Stimulated activated CD4-positive, alpha-beta T cell treated with anti-CD3 and anti-CD28 coated beads, Interleukin-4, amount 100 ng/mL, for 1 hour (primary cell): ENCODE measurements at regions not wholly inside any gene's neighbourhood (a gene's known extent, or its start where the extent isn't known, plus 50 kb on each side); places are given as distances from the start of the nearest gene placed in this dataset.
"Not testable (repeated sequence)": the region's sequence is repeated elsewhere in the genome, so short reads cannot be mapped to it uniquely, and the experiment has no call there.

Experiments
- DNase-seq: peaks from one replicate; pipeline ENCODE4 v3.0.0-alpha.2; 2020

- DNase-seq = no peak
Measured at GRCh38 chr10:81498011-81498551, 376.9 kb upstream of the NRG3 start.

GRCh38 chr10:81502677-81503359, 372.2 kb upstream of the NRG3 start:
- no peak for DNase-seq

DNA sequence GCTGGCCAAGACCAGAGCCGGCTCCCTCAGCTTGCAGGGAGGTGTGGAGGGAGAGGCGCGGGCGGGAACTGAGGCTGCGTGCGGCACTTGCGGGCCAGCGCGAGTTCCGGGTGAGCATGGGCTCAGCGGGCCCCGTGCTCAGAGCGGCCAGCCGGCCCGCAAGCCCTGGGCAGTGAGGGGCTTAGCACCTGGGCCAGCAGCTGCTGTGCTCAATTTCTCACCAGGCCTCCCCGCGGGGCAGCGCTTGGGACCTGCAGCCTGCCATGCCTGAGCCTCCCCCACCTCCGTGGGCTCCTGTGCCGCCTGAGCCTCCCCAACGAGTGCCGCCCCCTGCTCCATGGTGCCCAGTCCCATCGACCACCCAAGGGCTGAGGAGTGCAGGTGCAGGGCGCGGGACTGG, 369.2 kb upstream of the NRG3 start:
- DNase-seq = not testable (repeated sequence)

GRCh38 chr10:81514811-81515210, 360.2 kb upstream of the NRG3 start:
- DNase-seq = no peak

DNA sequence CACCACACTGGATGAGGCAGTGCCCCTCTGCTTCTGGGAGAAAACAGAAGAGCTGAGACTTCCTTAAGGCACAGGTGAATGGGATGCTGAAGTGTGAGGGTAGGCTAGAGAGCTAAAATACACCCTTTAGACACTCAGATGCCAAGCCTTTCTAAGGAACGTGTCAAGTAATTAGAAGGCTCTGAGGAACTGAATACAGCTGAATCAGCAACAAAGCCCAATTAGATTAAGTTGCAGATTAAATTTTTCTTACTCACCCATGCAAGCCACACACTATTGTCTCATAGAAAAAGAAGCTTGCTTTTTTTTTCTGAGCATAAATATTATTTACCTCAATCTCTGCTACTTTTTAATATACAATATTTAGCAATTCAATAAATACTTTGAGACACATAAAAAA, 354.3 kb upstream of the NRG3 start:
- no peak for DNase-seq

DNA sequence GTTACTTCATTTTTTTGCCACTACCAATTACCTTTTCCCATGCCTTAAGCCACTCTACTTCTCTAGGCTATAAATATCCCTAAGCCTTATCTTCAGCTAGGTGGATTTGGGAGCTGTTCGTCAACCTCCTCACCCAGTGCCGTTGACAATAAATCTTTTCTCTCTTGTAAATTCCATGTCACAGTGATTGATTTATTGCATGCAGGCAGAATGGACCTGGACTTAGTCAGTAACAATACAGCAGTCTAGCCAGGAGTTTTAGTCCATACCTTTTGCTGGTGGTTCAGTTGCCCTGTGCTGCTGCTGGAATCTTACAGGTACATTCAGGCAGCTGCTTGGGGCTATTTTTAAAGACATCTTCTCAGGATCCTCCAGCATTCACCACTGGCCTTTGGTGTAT, 350.5 kb upstream of the NRG3 start:
- no peak for DNase-seq

DNA sequence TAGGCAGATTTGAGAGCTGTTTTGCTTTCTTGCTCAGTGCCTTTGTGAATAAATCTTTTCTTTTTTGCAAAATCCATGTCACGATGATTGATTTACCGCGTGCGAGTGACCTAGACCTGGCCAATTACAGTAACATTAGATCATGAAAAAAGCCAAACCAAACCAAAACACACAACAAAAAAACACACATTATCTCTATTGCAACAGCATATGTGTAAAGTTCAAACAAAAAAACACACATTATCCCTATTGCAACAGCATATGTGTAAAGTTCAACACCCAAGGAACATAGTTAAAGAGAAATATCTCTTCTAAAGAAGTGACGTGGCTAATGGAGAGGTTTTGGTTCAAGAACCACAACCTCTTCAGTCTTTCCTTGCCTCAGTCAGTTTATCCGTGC, 342.6 kb upstream of the NRG3 start:
- DNase-seq = no peak

- no peak for DNase-seq
Measured at GRCh38 chr10:81534991-81535390, 340.0 kb upstream of the NRG3 start.

DNA sequence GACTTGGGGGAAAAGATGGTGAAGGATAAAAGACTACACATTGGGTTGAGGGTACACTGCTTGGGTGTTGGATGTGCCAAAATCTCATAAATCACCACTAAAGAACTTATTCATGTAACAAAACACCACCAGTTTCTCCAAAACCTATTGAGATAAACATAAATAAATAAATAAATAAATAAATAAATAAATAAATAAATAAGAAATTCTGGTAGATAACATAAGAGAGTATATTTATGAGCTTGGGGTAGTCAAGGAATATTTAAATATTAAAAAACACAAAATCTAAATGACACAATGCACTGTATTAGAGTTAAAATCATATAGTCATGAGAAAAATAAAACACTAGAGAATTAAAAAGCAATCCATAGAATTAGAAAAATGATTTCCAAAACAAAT, 333.5 kb upstream of the NRG3 start:
- no peak for DNase-seq

- no peak for DNase-seq
Measured at GRCh38 chr10:81546243-81546642, 328.8 kb upstream of the NRG3 start.

DNA sequence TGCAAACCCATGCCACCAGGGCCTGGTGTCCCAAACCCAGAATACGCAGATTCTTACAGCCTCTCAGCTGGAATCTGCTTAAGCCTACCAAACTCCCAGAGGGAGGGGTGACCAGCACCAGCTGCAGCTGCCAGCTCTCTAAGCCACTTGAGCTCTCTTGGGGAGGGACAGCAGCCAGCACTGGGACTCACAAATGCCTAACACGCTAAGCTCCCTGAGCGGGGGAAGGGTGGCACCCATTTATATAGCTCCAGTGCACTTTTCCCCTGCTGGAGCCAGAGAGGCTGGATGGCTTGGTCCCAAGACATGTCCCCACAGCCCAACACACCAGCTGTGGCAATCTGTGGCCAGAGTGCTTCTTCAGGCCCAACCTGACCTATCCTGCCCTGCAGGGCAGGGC, 326.8 kb upstream of the NRG3 start:
- DNase-seq = no peak

DNA sequence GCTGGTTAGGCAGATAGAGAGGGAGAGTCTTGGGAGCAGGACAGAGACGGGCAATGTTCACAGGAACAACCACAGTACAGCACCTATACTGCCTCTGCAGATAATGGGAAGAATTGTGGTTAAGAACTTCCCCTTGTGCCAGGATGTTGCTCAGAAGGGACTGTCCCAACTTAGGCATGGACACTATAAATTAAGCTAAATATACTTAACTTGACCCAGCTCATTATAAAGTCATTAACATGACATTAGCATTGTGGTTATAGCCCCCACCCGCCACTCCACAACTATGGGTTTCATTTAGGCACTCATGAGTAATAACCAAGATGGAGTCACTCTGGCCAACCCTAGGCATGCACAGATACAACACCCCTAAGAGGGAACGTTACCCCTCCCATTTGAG, 310.9 kb upstream of the NRG3 start:
- no peak for DNase-seq

DNA sequence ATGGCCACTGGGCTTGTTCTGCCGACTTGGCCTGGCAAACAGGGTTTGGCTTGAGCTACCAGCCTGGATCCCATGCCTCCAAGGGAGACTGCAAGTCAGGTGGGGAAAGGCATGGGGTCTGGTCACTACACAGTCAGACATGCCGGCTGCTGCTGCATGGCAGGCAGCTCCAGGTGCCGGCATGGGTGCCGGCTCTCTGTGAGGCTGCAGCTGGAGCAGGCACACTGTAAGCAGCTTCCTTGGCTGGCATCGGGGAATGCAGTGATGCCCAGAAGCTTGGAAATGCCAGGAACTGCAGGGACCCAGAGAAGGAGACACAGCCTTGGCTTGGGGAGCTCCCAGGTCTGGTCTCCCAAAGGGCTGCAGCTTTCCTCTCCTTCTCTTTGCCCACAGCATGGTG, 305.5 kb upstream of the NRG3 start:
- no peak for DNase-seq

DNA sequence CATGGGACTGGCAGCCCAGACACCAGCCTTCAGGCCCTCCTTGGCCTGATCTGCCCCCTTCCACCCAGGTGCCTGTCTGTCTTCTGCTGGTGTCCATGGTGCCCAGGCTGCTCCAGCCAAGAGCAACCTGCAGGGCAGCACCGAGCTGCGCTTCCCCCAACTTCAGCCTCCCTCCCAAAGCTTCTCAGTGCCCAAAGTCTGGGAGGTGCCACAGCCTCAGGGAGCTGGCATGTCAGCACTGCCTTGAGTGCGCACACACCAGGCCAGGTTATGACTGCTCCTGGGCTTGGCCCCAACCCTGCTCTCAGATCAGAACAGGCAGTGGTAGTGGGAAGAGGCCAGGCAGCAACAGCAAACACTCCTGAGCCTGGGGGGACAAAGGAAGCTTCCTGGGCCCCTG, 304.6 kb upstream of the NRG3 start:
- no peak for DNase-seq

GRCh38 chr10:81570878-81571794, 303.9 kb upstream of the NRG3 start:
- DNase-seq = no peak

GRCh38 chr10:81575036-81575435, 300.0 kb upstream of the NRG3 start:
- no peak for DNase-seq

DNA sequence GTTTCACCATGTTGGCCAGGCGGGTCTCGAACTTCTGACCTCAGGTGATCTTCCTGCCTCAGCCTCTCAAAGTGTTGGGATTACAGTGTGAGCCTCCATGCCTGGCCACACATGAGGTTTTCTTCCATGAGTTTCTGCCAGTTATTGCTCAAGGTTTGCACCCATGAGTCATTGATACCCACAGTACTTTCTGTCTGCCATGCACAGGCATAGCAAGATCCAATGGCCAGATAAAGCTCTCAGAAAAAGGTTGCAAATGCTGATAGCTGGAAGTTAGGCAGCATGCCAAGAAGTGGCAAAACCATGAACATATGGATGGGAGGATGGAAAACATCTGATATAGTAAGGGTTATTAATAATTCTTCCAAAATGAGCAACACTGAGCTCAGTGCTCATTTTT, 298.7 kb upstream of the NRG3 start:
- no peak for DNase-seq

- DNase-seq = no peak
Measured at GRCh38 chr10:81594991-81595390, 280.0 kb upstream of the NRG3 start.

DNA sequence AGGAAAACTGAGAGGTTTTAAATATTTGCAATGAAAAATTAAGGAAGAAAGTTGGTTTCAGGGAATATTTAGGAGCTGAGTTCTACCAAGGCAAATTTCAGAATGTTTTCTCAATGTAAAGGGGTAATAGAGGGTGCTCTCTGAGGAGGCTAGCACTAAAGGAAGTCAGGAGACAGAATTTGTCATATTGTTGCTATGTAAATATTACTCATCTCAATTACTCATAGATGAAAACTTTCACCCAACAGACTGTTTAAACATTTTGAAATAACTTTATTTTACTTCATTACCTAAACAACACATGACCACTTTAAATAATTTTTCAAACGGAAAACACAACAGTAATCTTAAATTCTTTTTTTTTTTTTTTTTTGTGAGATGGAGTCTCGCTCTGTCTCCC, 274.8 kb upstream of the NRG3 start:
- DNase-seq = no peak

- no peak for DNase-seq
Measured at GRCh38 chr10:81603106-81603620, 271.8 kb upstream of the NRG3 start.

DNA sequence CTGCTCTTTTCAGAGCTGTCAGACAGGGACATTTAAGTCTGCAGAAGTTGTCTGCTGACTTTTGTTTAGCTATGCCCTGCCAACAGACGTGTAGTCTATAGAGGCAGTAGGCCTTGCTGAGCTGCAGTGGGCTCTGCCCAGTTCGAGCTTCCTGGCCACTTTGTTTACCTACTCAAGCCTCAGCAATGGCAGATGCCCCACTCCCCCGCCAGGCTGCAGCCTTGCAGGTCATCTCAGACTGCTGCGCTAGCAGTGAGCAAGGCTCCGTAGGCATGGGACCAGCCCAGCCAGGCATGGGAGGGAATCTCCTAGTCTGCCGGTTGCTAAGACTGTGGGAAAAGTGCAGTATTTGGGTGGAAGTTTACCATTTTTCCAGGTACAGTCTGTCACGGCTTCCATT, 230.5 kb upstream of the NRG3 start:
- DNase-seq = not testable (repeated sequence)

DNA sequence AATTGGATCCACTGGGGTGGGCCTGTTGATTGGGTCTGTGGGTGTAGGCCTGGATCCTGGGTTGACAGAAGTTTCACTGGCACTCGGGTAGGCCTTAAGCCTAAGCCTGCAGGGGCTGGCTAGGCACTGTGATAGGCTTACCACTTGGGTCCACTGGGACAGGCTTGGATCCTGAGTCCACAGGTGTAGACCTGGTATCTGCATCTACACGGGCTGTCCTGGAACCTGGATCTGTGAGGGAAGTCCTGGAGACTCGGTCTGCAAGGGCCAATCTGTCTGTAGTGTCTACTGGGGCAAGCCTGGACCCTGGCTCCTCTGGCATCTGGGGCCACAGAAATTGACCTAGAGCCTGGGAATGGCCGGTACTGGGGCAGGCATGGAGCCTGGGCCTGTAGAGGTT, 219.0 kb upstream of the NRG3 start:
- no peak for DNase-seq

DNA sequence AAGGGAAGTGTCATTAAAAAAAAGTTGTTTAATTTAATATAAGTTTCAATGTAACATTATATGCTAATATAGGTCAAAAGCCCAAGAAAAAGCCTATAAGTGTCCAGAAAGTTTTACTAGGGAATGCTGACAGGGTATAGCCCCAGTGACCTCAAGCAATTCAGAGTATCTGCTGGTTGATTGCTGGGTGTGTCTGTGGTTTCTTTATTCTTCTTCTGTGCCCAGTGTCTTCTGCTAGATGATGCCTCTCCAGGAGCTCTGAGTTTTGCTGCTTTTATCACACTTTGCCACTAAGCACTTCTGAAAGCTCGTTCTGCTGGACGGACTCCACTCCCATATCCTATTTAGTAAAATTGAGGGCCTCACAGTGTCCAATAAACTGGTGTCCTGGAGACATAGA, 212.2 kb upstream of the NRG3 start:
- no peak for DNase-seq

- not testable (repeated sequence) for DNase-seq
Measured at GRCh38 chr10:81664800-81665199, 210.2 kb upstream of the NRG3 start.
